IPS-18a (cell line): ENCODE measurements at regions not wholly inside any gene's neighbourhood (a gene's known extent, or its start where the extent isn't known, plus 50 kb on each side); places are given as distances from the start of the nearest gene placed in this dataset.
"Not testable (repeated sequence)": the region's sequence is repeated elsewhere in the genome, so short reads cannot be mapped to it uniquely, and the experiment has no call there.

ENCODE experiments used
- H3K27ac ChIP-seq: one replicate; pipeline ENCODE4 v1.5.1; 2013; ENCODE audit warnings: low read length
- H3K27me3 ChIP-seq: one replicate; pipeline ENCODE4 v1.6.1; 2013; ENCODE audit warnings: mild to moderate bottlenecking, low read length; ENCODE audit not compliant: control insufficient read depth, insufficient read depth
- H3K36me3 ChIP-seq: one replicate; pipeline ENCODE4 v1.6.1; 2013; ENCODE audit warnings: low read depth, low read length; ENCODE audit not compliant: control insufficient read depth
- H3K4me1 ChIP-seq: one replicate; pipeline ENCODE4 v1.6.1; 2013; ENCODE audit warnings: low read depth, low read length; ENCODE audit not compliant: control insufficient read depth
- H3K4me3 ChIP-seq: one replicate; pipeline ENCODE4 v1.5.1; 2013; ENCODE audit warnings: low read length
- H3K9ac ChIP-seq: one replicate; pipeline ENCODE4 v1.6.1; 2013; ENCODE audit warnings: mild to moderate bottlenecking, low read length, moderate library complexity
- H3K9me3 ChIP-seq: one replicate; pipeline ENCODE4 v1.6.1; 2013; ENCODE audit warnings: low read depth, low read length; ENCODE audit not compliant: control insufficient read depth

- no peak overlapping the region for H3K27ac ChIP-seq
- no peak overlapping the region for H3K9ac ChIP-seq
- H3K27me3 ChIP-seq: no peaks in the 10 kb centered on the region
Observed at GRCh38 chr6:113701552-113702254, 155.4 kb upstream of the MARCKS start.

DNA sequence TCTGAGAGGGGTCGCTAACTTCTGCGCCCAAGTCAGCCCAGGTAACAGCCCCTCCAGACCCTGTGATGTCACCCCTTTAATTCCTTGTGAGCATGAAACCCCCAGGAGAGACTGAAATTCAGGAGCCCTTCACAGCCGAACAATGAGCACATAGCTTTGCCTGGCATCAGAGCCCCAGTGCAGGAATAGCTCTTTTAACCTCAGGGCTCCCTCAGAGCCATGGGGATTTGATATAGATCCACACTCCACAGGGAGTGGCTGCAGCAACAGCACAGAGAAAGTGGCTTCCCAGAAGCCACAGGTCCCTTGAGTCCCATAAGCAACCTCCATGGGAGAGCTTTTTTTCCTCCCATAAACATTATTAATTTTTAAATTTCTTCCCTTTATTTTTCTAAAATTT lies 150.0 kb upstream of the MARCKS start:
- H3K27ac ChIP-seq: no peak overlapping the region
- no peak overlapping the region for H3K4me3 ChIP-seq
- no peaks in the 10 kb centered on the region for H3K36me3 ChIP-seq
- H3K9ac ChIP-seq: no peak overlapping the region
- no peaks in the 10 kb centered on the region for H3K9me3 ChIP-seq
- H3K27me3 ChIP-seq: no peaks in the 10 kb centered on the region
- no peaks in the 10 kb centered on the region for H3K4me1 ChIP-seq

More at GRCh38 chr6:113701552-113702254, 155.4 kb upstream of the MARCKS start:
- H3K4me1 ChIP-seq: no peaks in the 10 kb centered on the region
- no peak overlapping the region for H3K4me3 ChIP-seq
- no peaks in the 10 kb centered on the region for H3K36me3 ChIP-seq
- H3K9me3 ChIP-seq: no peaks in the 10 kb centered on the region

- Histone ChIP-seq H3K4me3 (no peak overlapping the region), H3K4me1 (no peaks in the 10 kb centered on the region), H3K9ac (no peak overlapping the region), H3K36me3 (no peaks in the 10 kb centered on the region), H3K9me3 (no peaks in the 10 kb centered on the region), H3K27me3 (no peaks in the 10 kb centered on the region), H3K27ac (no peak overlapping the region)
Observed at GRCh38 chr6:113709936-113710509, 147.1 kb upstream of the MARCKS start.

GRCh38 chr6:113713665-113714064 lies 143.5 kb upstream of the MARCKS start:
- Histone ChIP-seq H3K4me3 (no peak overlapping the region), H3K4me1 (no peaks in the 10 kb centered on the region), H3K27me3 (no peaks in the 10 kb centered on the region), H3K36me3 (no peaks in the 10 kb centered on the region), H3K9ac (no peak overlapping the region), H3K9me3 (no peaks in the 10 kb centered on the region), H3K27ac (no peak overlapping the region)

DNA sequence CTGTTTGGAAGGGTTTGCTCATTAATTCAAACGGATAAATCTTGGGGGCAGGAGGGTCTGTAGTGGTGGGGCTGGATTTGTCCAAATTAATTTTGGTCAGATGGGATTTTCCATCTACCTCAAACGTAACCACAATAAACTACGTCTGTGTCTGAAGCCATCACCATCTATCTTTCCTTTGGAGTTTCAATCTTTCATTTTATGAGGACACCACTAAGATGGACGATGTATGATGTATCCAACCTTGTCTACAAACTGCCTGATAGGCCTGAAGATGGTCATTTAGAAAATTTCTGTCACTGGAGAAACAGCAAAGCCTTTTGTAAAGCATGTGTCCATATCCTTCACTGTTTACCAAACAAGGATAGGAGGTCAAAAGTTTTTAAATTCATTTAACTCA lies 138.6 kb upstream of the MARCKS start:
- Histone ChIP-seq H3K4me3 (no peak overlapping the region), H3K9ac (no peak overlapping the region), H3K9me3 (no peaks in the 10 kb centered on the region), H3K4me1 (no peaks in the 10 kb centered on the region), H3K27me3 (no peaks in the 10 kb centered on the region), H3K36me3 (no peaks in the 10 kb centered on the region), H3K27ac (no peak overlapping the region)

GRCh38 chr6:113719064-113719463 lies 138.1 kb upstream of the MARCKS start:
- H3K36me3 ChIP-seq: no peaks in the 10 kb centered on the region
- H3K27ac ChIP-seq: no peak overlapping the region
- H3K4me3 ChIP-seq: no peak overlapping the region
- no peaks in the 10 kb centered on the region for H3K27me3 ChIP-seq
- H3K9ac ChIP-seq: no peak overlapping the region
- no peaks in the 10 kb centered on the region for H3K4me1 ChIP-seq
- no peaks in the 10 kb centered on the region for H3K9me3 ChIP-seq

DNA sequence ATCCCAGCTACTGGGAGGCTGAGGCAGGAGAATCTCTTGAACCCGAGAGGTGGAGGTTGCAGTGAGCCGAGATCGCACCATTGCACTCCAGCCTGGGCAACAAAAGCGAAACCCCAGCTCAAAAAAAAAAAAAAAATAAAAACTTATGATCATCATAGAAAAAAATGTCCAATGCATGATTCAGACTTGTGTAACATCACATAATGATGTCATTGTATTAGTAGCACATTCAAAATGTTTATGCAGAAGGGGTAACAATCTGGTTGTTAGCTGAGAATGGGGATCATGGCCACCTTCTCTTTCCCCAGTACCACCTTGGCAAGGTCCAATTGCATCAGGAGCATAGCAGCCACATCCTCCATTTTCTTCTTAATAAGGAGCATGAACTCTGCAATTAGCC lies 137.6 kb upstream of the MARCKS start:
- no peak overlapping the region for H3K9ac ChIP-seq

DNA sequence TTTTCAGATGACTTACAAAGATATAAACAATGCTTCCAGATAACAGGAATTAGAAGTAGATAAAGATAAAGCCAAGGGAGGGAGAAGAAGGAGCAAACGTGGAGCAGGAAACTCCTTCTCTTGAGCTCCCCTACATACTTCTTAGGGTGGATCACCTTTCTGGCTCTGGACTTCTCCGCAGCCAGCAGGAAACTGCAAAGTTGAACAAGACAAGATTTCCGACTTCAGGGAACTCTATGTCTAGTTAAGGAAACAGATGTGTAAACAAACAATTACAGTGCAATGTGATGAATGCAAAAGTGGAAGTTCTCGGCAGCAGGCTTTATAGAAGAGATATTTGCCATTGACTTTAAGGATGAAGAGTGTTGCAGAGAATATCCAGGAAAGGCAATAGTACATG lies 134.0 kb upstream of the MARCKS start:
- no peaks in the 10 kb centered on the region for H3K36me3 ChIP-seq

More for the DNA sequence above, 137.6 kb upstream of the MARCKS start:
- Histone ChIP-seq H3K4me1 (no peaks in the 10 kb centered on the region), H3K27me3 (no peaks in the 10 kb centered on the region), H3K9me3 (no peaks in the 10 kb centered on the region), H3K36me3 (no peaks in the 10 kb centered on the region), H3K27ac (no peak overlapping the region), H3K4me3 (no peak overlapping the region)

GRCh38 chr6:113724927-113725326 lies 132.2 kb upstream of the MARCKS start:
- H3K36me3 ChIP-seq, H3K9ac ChIP-seq, H3K9me3 ChIP-seq, H3K4me3 ChIP-seq, H3K27me3 ChIP-seq, H3K4me1 ChIP-seq, H3K27ac ChIP-seq: not testable (repeated sequence)

More for the DNA sequence above, 134.0 kb upstream of the MARCKS start:
- H3K4me3 ChIP-seq: no peak overlapping the region
- no peaks in the 10 kb centered on the region for H3K9me3 ChIP-seq
- no peak overlapping the region for H3K9ac ChIP-seq
- no peaks in the 10 kb centered on the region for H3K4me1 ChIP-seq
- no peaks in the 10 kb centered on the region for H3K27me3 ChIP-seq
- no peak overlapping the region for H3K27ac ChIP-seq

GRCh38 chr6:113731541-113731940 lies 125.6 kb upstream of the MARCKS start:
- Histone ChIP-seq H3K36me3 (no peaks in the 10 kb centered on the region), H3K9ac (no peak overlapping the region), H3K27ac (no peak overlapping the region), H3K4me3 (no peak overlapping the region), H3K4me1 (no peaks in the 10 kb centered on the region), H3K27me3 (no peaks in the 10 kb centered on the region), H3K9me3 (no peaks in the 10 kb centered on the region)

- Histone ChIP-seq H3K4me1 (no peaks in the 10 kb centered on the region), H3K9ac (no peak overlapping the region), H3K9me3 (no peaks in the 10 kb centered on the region), H3K4me3 (no peak overlapping the region), H3K36me3 (no peaks in the 10 kb centered on the region), H3K27ac (no peak overlapping the region), H3K27me3 (no peaks in the 10 kb centered on the region)
Observed at GRCh38 chr6:113732384-113732966, 124.7 kb upstream of the MARCKS start.

DNA sequence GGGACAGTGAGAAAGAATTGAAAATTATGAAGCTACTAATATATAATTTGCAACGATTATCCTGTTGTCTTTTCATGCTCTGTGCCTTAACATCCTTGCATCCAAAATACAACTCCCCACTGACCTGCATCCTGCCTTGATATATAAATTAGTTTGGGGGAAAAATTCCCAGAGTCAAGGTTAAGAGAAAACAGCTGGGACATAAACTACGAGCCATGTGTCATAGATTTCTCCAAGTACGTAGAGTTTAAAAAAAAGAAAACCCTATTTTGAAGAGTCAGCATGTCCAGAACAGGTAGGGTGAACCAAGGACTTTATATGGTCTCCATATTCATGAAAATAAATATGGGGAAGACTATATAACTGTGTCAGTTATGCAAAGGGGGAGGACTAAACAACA lies 123.8 kb upstream of the MARCKS start:
- Histone ChIP-seq H3K9me3 (no peaks in the 10 kb centered on the region), H3K27ac (no peak overlapping the region), H3K4me1 (no peaks in the 10 kb centered on the region), H3K9ac (no peak overlapping the region), H3K4me3 (no peak overlapping the region), H3K36me3 (no peaks in the 10 kb centered on the region), H3K27me3 (no peaks in the 10 kb centered on the region)
